Kidney epithelial cell (primary cell): ENCODE measurements at regions not wholly inside any gene's neighbourhood (a gene's known extent, or its start where the extent isn't known, plus 50 kb on each side); places are given as distances from the start of the nearest gene placed in this dataset.
"Not testable (repeated sequence)": the region's sequence is repeated elsewhere in the genome, so short reads cannot be mapped to it uniquely, and the experiment has no call there.

Experiments used
- DNase-seq: peaks from one replicate; pipeline ENCODE4 v3.0.0-alpha.2; 2010; ENCODE audit warnings: low read depth
- H3K27me3 ChIP-seq: 2 replicates; pipeline ENCODE4 v1.6.0; 2011; ENCODE audit warnings: low read length; ENCODE audit not compliant: control insufficient read depth, insufficient read depth
- H3K36me3 ChIP-seq: 2 replicates; pipeline ENCODE4 v1.5.1; 2011; ENCODE audit warnings: low read length; ENCODE audit not compliant: control insufficient read depth, insufficient read depth
- H3K4me3 ChIP-seq: 2 replicates; pipeline ENCODE4 v1.5.1; 2011; ENCODE audit warnings: low read depth, mild to moderate bottlenecking, control low read depth, low read length
- TF ChIP-seq, protein P1 (sequence below): IDR thresholded peaks from 2 replicates; pipeline ENCODE4 v1.5.1; 2011; ENCODE audit warnings: mild to moderate bottlenecking, moderate library complexity, low read length, control low read depth, inconsistent platforms; ENCODE audit not compliant: insufficient read depth, poor library complexity, severe bottlenecking

DNA sequence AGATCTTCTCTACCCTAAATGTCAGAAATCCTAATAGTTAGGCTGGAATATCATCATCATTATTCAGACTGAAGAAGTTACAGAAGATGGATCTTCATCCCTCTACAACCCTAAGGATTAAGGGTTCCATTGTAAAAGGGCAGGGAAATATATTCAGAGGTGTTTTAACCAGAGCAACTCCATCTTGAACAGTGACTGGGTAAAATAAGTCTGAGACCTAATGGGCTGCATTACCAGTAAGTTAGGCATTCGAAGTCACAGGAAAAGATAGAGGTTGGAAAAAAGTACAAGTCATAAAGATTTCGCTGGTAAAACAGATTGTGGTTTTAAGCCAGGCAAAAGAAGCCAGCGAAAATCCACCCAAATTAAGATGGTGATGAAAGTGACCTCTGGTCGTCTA, 968.7 kb downstream of the CNTNAP5 start:
- Histone ChIP-seq H3K36me3 (no peaks in the 10 kb centered on the region), H3K27me3 (no peaks in the 10 kb centered on the region), H3K4me3 (no peak overlapping the region)
- TF ChIP-seq, protein P1, sequence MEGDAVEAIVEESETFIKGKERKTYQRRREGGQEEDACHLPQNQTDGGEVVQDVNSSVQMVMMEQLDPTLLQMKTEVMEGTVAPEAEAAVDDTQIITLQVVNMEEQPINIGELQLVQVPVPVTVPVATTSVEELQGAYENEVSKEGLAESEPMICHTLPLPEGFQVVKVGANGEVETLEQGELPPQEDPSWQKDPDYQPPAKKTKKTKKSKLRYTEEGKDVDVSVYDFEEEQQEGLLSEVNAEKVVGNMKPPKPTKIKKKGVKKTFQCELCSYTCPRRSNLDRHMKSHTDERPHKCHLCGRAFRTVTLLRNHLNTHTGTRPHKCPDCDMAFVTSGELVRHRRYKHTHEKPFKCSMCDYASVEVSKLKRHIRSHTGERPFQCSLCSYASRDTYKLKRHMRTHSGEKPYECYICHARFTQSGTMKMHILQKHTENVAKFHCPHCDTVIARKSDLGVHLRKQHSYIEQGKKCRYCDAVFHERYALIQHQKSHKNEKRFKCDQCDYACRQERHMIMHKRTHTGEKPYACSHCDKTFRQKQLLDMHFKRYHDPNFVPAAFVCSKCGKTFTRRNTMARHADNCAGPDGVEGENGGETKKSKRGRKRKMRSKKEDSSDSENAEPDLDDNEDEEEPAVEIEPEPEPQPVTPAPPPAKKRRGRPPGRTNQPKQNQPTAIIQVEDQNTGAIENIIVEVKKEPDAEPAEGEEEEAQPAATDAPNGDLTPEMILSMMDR, result no peak
- no peak for DNase-seq

DNA sequence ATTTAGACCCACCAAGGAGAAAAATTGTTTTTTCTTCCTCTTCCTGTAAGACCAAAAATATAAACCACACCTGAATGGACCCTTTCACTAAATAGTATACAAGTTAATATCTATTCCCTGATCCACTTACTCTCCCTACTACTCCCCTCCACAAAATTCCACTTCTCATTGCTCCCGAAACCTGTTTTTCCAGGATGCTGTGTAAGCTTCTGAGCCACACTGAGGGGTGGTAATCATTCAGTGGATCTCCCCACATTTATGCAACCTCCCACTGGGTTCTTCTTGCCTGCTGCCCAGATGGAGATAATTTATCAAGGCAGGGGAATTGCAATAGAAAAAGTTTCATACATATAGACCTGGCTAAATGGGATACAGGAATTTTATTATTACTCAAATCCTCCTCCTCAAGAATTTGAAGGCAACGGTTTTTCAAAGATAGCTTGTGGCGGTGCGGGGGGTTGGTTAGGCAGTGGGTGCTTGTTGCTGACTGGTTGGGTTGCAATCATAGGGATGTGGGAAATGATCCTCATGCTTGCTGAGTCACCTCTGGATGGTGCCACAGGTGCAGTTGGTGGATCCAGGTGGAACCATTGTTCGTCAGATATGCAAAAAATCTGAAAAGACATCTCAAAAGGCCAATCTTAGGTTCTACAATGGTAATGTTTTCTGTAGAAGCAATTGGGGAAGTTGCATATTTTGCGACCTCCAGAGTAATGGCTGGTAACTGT, 970.3 kb downstream of the CNTNAP5 start:
- no peak for DNase-seq
- Histone ChIP-seq H3K36me3 (no peaks in the 10 kb centered on the region), H3K4me3 (no peak overlapping the region), H3K27me3 (no peaks in the 10 kb centered on the region)
- TF ChIP-seq, protein P1, result no peak

DNA sequence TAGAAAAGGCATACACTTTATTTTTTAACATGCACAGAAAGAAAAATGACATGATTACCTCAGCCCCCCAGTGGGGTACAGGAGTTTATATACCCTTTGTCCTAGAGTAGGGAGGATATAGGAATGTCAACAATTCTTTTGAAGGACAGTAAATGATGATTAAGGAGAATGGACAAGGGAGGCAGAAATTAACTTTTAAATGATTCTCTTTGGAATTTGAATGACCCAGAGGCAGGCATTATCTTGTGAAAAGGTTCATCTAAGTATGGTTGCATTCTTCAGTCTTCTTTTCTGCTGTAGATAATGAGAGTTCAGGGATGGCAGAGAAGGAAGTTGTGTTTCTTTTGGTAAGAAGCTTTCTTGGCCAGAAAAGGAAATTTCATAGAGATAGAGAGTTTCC, 971.3 kb downstream of the CNTNAP5 start:
- no peak for DNase-seq
- Histone ChIP-seq H3K4me3 (no peak overlapping the region), H3K27me3 (no peaks in the 10 kb centered on the region), H3K36me3 (no peaks in the 10 kb centered on the region)
- TF ChIP-seq, protein P1, result no peak

DNA sequence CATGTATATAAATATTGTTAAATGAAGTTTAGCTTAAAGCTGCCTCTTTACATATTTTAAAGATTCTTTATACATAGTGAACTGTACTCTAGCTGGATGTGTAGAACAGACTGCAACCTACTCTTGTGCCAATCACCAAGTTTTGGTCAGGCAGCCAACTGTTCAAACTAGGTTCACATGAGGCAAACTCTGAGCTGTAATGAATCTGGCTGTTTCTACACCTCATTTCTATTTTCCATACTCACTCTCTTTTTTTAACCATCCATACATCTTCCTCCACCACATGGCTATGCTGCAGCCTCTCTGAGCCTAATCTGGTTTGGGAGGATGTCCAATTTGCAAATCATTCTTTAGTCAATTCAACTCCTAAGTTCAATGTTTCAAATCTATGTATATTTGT, 974.8 kb downstream of the CNTNAP5 start:
- H3K36me3 ChIP-seq, result no peaks in the 10 kb centered on the region
- no peak overlapping the region for H3K4me3 ChIP-seq
- H3K27me3 ChIP-seq, result no peaks in the 10 kb centered on the region
- no peak for DNase-seq
- TF ChIP-seq, protein P1, result no peak

DNA sequence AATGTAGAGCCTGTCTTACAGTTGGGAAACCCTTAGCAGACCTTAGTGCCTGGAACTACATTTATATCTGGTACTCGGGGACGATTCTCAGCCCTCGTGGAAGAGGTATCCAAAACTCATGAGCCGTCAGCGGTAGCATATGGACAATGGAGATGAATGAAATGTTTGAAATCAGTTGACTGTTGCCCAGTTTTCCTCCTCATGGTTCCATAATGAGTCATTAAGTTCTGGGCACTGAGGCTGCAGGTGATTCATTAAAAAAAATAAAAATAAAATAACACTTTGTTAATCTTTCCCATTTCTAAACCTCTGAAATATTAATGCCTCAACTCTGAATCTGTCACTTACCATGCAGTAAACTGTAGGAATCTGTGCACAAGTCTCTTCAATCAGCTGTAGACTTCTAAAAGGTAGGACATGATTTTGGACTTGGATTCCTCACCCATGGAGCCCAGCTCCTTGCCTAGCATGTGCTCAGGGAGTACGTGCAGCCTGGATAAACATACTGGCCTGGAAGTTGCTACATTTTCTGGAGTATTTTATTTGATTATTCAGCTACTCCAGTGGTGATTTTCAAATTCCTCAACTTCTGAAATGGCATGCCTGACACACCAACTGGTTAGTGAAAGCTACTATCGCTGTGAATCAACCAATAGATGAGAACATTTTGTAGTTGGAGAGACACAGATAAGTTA, 979.2 kb downstream of the CNTNAP5 start:
- H3K27me3 ChIP-seq, result no peaks in the 10 kb centered on the region
- DNase-seq, result no peak
- TF ChIP-seq, protein P1, result no peak
- no peak overlapping the region for H3K4me3 ChIP-seq
- no peaks in the 10 kb centered on the region for H3K36me3 ChIP-seq

DNA sequence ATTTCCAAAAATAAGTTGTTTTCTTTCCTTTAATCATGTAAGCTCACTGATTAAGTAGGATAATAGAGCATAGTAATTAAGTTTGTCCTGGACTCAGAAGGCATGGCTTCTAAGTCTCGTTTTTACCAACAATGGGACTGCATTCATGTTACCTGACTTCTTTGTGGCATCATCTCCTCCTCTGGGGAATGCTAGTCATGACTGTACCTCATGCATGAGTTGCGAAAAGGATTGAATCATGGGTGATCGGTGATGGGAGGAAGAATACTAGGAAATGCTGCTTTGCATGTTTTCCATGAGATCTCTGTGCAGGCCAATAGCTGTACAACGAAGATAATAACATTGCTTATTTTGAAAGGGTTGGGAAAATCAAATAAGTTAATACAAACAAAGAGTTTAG, 981.6 kb downstream of the CNTNAP5 start:
- TF ChIP-seq, protein P1, result no peak
- Histone ChIP-seq H3K4me3 (no peak overlapping the region), H3K36me3 (no peaks in the 10 kb centered on the region), H3K27me3 (no peaks in the 10 kb centered on the region)
- no peak for DNase-seq

DNA sequence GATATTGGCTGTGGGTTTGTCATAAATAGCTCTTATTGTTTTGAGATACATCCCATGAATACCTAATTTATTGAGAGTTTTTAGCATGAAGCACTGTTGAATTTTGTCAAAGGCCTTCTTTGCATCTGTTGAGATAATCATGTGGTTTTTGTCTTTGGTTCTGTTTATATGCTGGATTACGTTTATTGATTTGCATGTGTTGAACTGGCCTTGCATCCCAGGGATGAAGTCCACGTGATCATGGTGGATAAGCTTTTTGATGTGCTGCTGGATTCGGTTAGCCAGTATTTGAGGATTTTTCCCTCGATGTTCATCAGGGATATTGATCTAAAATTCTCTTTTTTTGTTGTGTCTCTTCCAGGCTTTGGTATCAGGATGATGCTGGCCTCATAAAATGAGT, 1003.6 kb downstream of the CNTNAP5 start:
- H3K4me3 ChIP-seq, H3K27me3 ChIP-seq, DNase-seq, H3K36me3 ChIP-seq: not testable (repeated sequence)
